HUDEP-2 (cell line): ENCODE measurements at regions not wholly inside any gene's neighbourhood (a gene's known extent, or its start where the extent isn't known, plus 50 kb on each side); places are given as distances from the start of the nearest gene placed in this dataset.

Experiments used
- DNase-seq, 76 experiments: peaks; one replicate each; lab custom pipeline; 2025; ENCODE audit not compliant: unreplicated experiment in 76 of 76; lab: John Stamatoyannopoulos, UW

- no peak for DNase-seq
Observed at GRCh38 chr5:167767795-167768194, 523.6 kb upstream of the WWC1 start.

DNA sequence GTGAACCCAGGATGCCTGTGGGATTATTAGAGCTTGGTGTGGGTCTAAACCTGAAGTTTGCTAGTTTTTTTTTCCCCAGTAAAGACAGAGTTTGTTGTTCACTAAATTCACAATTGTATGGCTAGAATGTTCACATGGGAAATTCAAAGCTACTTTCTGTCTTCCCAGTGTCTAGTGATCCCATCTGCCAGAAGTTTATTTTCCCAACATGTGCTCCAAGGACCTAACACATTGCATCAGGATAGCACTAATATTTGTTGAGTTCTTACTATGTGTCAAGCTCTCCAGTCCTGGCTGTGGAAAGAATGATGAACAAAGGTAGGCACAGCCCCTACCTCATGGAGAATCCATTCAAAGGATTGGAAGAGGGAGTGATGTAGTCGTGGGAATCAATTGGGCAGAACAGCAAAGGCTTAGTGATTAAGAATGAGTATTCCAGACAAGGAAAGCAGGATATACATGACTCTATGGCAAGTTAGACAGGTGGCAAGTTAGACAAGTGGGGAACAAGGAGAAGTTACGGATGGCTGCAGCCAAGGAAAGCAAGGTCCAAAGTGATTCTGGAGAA lies 521.5 kb upstream of the WWC1 start:
- DNase-seq: no peak

DNA sequence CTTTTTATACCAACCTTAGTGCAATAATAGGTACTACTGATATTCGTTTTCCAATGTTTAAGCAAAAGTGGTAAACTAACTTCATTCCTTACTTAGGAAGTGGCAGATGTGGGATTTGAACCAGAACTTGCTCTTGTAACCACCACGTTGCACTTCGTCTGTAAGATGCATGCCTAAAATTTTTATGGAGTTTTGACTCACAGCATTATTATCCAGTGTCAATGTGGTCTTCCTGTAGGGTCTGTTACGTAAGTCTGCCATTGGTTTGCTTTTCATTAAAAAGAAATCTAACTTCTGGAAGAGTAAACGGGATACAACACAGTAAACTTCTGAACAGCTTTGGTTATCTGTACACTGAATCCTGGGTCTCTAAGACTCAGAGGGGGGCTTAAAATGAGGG lies 521.0 kb upstream of the WWC1 start:
- DNase-seq: no peak

DNA sequence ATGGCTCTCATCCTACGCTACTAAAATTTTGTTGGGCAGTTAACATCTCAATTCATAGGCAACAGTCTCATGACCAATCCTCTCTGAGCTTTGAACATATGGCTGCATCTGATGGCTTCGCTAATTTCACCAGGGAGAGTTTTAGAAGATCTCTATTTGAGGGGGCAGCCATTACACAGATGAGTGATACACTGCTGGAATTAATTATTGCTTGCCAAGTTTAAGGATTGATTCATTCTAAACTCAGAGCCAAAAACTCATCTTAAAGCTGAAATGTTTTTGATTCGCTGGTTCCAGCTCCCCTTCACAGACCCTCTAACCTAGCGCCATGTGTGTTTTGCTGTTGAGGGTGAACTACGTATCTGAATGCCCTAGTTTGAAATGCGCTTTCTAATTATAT lies 519.9 kb upstream of the WWC1 start:
- no peak for DNase-seq

GRCh38 chr5:167773668-167774301 lies 517.7 kb upstream of the WWC1 start:
- no peak for DNase-seq

GRCh38 chr5:167777746-167778145 lies 513.7 kb upstream of the WWC1 start:
- DNase-seq: no peak

GRCh38 chr5:167778228-167778627 lies 513.2 kb upstream of the WWC1 start:
- no peak for DNase-seq

GRCh38 chr5:167779644-167780043 lies 511.8 kb upstream of the WWC1 start:
- DNase-seq: no peak

DNA sequence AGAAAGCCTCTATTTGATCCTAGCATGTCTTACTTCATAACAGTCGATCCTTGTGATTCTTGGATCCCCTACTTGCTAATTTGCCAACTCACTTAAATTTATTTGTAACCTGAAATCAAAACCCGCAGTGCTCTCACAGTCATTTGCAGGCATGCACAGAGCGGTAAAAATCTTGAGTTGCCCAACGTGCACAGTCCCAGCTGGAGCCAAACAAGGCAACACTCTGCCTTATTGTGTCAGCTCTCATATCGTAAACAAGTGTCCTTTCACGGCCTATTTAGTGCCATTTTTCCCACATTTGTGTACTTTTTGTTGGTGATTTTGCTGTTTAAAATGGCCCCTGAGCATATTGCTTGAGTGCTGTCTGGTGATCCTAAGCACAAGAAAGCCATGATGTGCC lies 511.3 kb upstream of the WWC1 start:
- DNase-seq: no peak

DNA sequence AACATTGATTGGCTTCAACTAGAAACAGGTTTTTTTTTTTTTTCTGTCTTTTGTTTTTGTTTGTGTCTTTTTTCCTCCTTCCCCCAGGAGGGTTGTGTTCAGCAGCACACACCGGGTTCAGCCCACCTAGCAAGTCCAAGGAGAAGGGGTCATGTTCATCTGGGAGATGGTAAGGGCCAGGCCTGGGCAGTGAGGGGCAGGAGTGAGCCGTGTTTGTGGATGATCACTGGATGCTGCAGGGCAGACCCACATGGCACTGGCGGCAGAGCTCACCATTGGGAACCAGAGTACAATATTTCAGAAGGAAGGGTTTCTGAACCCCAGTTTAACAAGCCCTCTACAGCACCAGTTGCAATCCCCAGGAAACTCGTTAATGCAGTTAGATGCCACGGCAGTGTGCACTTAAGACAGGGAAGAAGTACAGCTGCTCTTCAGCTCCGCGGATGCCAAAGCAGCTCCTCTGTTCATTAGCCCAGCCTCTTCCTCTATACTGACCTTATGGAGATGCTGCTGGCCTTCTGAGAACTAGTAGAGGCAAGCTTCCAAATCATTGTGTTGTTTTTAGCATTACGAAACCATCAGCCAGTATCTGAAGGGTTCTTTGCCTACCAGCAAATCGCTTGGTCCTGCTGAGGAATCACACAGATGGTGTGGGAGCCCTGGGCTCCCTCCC lies 508.2 kb upstream of the WWC1 start:
- no peak for DNase-seq

GRCh38 chr5:167785106-167785505 lies 506.3 kb upstream of the WWC1 start:
- DNase-seq: no peak

GRCh38 chr5:167785901-167786300 lies 505.5 kb upstream of the WWC1 start:
- DNase-seq: no peak

DNA sequence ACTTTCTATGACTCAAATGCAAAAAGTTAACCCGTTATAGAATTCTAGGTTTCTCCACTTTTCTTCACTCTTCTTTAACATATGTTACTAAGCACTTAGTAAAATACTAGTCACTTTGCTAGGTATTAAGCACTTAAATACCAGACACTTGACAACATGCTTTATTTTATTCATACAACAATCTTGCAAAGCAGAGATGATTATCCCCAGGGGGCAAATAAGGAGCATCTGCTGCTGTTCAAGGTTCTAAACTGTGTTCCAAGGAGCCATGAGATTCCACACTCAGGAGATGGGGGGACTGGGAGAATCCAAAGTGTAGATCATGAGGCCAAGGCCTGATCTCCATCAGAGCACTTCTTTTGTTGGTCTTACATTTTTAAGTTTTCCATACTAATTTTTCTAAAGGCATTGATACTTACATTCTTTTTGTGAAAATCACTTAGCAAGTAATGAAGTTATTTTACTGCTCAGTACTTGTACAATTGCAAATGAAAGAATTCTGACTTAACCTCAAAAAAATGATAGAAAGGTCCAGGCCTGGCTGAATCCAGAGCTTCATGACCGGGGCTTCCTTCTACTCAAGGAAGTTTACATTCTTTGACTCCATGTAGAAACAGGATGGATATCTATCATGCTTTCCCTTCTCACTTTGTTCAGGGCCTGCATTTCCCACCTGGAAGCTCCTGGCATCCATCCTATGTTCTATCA lies 504.4 kb upstream of the WWC1 start:
- no peak for DNase-seq

DNA sequence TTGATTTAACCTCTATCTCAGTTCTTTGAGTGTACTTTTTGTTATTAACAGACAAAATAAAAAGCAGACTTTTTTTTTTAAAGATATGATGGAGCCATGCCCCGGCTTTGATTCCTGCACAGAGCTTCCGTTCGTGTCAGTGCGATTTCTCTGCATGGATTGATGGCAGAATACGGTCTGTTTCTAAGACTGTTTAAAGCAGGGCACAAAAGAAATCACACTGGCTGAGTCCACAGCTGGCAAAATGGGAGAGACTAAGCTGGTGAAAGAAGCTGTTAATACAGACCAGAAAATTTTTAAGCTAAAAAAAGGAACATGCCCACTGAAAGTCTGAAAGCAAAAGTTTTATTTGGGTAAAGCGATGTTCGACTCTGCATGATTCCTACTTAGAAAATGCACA lies 501.4 kb upstream of the WWC1 start:
- no peak for DNase-seq

DNA sequence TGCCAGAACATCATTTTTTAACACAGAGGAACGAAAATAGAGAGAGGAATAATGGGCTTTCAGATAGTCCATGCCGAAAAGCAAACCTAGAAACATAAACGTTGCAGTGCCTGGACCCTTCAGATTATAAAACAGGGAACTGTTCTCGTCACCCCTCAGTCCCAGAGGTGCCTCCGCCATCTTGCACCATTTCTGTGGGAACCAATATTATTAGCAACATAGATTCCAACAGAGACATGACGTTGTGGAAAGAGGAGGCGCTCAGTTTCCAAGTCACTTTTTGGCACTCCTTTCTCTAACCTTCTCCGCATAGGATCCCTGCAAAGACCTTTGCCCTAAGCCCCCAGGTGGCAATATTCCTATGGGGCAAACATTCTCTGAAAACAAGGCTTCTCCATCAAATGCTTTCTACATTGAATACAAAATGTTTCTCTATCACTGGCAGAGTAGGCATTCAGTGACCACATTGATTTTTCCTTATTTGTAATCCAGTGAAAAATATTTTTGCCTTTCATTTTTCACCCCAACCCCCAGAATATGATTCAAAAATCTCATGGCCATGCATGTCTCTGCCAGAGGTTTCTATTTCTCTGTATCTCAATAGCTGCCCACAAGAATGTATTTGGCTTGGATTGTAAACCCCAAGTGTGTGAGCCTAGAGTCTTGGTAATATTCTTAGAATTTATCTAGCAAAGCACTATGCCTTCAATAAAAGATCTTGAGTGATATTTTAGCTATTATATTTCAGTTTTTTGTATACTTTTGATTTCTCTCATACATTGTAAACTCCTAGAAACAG lies 500.8 kb upstream of the WWC1 start:
- DNase-seq: no peak

GRCh38 chr5:167792514-167792913 lies 498.9 kb upstream of the WWC1 start:
- DNase-seq: no peak

DNA sequence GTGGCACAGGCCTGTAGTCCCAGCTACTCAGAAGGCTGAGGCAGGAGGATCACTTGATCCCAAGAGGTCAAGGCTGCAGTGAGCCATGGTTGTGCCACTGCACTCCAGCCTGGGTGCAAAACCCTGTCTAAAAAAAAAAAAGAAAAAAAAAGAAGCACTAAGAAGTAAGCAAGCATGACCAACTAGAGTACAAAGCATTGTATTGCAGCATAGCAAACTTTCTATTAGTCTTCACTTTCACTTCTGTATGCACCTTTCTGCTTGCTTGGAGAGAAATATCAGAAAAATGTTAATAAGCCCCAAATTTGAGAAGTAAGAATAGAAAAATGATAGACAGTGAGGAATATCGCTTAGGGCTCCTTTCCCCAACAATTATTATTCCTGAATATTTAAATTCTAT lies 497.7 kb upstream of the WWC1 start:
- no peak for DNase-seq

DNA sequence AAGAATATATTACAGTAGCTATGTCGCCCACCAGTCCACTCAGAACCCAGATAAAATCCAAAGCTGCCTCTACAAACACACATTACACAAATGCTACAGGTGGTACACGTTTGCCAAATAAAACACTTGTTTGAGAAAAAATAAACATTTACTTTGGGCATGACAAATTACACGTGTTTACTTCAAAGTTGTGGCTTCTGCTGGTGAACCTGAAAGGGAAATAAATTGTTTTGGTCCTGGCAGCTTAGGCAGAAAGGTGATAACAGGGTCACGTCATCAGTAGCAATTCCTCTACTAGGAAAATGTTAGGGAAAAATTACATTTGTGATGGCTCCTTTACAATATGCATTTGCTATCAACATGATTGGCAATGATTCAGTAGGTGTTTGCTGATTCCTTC lies 497.3 kb upstream of the WWC1 start:
- DNase-seq: no peak

- DNase-seq: no peak
Observed at GRCh38 chr5:167796672-167797071, 494.8 kb upstream of the WWC1 start.

- DNase-seq: no peak
Observed at GRCh38 chr5:167797933-167798332, 493.5 kb upstream of the WWC1 start.

GRCh38 chr5:167798448-167798847 lies 493.0 kb upstream of the WWC1 start:
- DNase-seq: no peak
